ENCODE measurements at regions not wholly inside any gene's neighbourhood (a gene's known extent, or its start where the extent isn't known, plus 50 kb on each side); places are given as distances from the start of the nearest gene placed in this dataset.
"Not testable (repeated sequence)": the region's sequence is repeated elsewhere in the genome, so short reads cannot be mapped to it uniquely, and the experiment has no call there.

DNA sequence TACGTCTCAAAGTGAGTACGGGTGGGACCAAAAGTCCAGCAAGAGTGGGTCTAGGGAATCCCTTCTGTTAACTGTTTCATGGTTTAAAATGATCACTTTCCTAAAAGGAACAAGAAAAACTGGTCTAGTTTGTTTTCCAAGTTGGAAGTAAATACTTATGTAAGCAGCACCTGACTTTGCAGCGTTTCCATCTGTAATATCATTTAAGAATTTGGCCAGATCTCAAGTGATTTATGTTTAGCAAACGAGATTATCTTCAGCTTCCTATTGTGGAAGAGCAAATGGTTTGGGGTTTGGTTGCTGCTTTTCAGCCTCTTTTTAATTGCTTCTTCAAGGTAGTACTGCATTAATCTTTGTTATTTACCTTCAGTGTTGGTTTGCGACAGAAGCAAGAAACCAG, 50.4 kb downstream of the FHIP1A start:
- DNase-seq: no peak

DNA sequence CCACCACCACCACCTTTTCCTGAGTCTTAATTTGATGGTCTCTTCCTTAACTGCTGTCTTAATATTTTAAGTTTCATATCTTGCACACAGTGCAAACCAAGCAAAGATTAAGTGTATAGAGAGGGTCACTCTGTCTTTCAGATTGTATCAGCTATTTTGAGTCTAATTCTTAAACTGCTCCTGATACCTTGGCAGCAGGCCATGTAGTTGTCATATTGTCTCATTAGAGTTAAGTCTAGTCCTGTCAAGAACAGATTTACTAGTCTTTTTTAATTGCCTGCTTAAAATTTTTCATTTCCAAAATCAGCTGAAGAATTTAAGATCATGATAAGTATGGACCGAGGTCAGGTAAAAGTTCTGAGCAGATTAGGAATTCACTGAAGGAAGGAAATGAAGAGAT, 51.5 kb downstream of the FHIP1A start:
- no peak for DNase-seq

DNA sequence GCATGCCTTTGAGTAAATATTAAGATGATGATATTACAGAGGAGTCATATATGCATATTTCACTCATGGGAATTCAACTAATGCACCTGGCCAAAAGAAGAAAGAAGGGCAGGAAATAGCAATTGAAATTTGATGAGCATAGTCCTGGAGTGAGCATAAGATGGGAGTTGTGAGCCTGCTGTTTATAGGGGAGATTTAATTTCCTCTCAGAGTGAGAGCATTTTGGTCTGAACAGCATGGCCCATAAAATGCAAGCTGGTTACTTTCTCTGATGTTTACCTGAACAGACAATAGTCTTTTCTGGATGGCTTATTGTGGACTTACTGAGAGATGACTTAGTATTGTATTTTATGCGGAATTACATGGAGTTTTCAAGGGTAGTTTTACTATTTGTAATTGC, 53.6 kb downstream of the FHIP1A start:
- DNase-seq: no peak

DNA sequence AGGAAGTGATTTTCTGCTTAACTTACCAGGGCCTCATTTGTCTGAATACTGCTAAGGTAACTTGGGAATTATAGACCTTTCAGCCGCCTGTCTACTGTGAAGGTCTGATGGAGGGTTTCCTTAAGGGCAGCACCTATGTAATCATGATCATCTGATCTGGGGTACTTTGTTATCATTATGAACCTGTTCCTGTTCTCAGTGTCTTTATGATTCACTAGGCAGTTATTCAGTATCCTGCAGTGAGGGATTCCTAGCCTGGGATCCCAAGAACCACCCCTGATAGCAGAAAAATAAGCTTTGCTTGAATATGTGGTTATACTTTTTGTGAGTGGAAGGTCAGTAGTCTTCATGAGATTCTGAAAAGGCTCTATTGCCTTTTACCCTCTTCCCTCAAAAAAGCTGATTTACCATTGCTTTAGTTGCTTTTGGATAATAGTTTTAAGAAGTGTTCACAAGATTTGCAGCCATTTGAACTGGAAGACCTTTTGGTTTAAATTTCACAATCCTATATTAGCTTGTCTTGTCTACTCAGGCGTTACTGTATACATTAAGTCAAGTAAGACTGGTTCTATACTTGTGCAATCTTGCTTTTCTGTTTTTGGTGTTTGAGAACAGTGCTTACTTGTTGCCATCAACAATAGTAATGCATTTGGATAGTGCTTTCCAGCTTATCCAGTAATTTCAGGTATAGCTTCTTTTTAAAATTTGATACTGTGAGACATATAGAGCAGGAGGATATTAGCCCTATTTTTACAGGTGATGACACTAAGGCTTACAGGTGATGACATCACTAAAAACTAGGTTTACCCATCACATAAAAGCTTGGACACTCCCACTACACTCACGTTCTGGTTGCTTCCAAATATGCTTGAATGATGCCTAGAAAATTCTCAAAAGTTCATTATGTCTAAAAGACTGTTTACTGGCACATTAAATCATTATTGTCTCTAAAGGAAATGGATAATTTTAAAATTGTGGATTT, 60.0 kb downstream of the FHIP1A start:
- DNase-seq: no peak

DNA sequence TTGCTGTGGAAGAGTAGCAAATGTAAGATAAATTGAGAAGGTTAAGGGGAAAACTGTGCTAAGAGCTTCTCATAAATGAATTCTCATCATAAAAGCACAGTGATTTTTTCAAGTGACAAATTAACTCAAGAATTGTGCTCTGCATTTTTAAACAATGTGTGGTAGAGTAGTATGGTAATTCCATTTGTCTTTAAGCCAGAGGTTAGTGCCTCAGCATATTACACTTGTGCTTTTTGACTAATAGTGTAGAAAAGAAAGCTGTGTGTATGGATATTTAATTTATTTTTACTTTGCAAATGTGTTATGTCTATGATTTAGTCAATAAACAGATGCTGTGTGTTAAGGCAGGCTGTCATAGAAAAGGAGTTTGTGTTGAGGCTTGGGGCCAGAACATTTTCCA, 61.0 kb downstream of the FHIP1A start:
- DNase-seq: no peak

DNA sequence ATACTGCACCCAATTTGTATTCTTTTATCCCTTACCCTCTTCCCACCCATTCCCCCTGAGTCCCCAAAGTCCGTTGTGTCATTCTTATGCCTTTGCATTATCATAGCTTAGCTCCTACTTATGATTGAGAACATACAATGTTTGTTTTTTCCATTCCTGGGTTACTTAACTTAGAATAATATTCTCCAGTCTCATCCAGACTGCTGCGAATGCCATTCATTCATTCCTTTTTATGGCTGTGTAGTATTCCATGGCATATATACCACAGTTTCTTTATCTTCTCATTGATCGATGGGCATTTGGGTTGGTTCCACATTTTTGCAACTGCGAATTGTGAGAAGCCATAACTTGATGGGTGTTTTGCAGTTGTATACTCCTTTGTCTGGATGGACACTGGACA, 62.8 kb downstream of the FHIP1A start:
- DNase-seq: no peak

DNA sequence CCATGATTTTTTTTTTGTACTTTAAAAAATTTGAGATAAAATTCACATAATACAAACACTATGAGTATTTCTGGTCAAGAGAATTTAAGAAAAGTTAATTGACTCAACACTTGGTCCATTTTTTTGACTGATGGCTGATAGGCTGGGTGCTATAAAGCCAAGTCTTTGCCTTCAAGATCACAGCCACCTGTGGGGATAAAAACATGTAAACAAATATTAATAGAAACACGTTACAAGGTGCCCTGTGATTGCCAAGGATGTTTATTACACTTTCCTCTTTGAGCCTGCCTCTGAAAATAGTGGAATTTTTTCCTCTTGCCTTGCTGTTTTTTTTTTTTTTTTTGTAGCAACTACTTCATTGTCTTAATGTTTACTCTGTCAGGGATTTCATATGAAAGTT, 63.3 kb downstream of the FHIP1A start:
- DNase-seq: no peak

DNA sequence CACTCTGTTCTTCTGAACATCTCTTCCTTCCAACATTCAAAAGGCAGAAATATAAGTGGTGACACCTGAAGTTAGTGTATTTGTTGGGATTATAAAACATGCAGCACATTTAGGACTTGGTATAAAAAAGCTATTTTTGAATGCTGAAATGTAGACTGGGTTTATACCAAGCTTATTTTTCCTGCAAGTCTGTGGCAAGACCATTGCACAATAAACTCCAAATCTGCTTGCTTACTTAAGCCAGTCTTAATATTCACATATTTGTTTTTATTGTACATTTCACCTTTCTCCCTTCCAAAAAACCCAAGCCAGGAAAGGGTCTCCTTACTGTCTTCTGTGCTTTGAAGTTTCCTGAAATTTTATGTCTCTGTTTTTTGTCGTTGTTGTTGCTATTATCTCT, 63.7 kb downstream of the FHIP1A start:
- no peak for DNase-seq

DNA sequence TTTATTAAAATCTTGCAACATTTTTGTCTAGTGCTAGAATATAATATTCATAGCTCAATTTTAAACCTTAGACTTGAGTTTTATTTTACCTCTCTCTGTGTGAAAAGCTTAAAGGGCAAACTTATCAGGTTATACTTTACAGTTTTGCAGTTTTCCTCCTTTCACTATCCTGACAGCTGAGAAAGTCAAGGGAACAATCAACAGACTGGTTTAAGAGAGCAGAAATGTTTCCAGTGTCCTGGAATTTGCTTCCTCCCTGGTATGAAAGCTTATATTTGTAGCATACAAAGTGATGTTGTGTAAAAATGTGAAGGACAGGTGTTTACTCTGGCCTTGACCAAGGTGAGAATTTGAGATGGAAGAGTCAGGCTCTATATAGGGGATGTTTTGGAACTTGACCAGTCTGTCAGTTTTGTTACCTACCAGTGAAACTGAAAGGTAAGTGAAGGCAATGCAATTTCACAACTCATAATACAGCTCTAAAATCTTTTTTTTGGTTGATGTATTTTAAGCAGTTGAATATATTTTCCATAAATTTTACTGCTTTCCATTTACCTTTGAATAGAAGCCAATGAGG, 64.6 kb downstream of the FHIP1A start:
- DNase-seq: no peak

DNA sequence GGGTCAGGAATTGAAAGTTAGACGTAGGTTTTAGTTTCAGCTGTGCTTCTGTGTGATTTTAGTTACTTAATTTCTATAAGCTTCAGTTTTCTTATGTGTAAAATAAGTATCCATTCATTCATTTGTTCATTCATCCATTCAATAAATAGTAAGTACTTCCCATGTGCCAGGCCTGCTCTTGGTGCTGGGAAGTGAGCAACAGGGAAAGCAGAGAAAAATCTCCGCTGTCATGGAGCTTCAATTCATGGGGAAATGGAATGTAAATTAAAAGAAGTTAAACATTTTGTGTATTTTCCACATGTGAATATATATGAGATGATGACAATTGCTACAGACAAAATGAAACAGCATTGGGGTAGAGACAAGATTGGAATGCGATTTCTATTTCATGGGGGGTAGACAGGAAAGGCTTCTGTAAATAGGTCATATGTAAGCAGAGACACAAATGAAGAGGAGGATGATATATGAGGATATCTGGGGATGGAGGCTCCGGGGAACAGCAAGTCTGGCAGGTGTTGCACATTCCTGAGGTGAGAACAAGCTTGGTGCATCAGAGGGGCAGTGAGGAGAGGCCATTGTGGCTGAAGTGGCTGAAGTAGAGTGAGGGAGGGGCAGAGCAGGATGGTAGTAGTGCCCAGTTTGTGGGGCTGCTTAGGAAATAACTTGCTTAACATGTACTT, 66.2 kb downstream of the FHIP1A start:
- no peak for DNase-seq

DNA sequence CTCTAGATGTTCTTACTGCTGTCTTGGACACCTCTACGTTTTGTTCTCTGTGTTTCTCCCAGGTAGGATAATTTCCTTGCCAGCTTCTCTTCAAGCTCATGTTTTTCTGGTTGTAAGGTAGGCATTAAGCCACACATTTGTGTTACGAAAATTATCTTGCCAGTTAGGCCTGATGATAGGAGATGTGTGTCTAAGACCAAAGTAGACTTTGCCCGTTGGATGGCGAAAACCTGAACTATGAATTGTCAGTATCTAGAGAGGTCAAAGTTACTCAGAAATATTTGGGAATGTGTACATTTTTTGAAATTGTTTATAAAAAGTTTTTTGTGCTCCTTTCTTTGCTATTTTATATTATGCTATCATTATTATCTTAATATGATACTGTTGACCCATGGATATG, 72.8 kb downstream of the FHIP1A start:
- DNase-seq: no peak

DNA sequence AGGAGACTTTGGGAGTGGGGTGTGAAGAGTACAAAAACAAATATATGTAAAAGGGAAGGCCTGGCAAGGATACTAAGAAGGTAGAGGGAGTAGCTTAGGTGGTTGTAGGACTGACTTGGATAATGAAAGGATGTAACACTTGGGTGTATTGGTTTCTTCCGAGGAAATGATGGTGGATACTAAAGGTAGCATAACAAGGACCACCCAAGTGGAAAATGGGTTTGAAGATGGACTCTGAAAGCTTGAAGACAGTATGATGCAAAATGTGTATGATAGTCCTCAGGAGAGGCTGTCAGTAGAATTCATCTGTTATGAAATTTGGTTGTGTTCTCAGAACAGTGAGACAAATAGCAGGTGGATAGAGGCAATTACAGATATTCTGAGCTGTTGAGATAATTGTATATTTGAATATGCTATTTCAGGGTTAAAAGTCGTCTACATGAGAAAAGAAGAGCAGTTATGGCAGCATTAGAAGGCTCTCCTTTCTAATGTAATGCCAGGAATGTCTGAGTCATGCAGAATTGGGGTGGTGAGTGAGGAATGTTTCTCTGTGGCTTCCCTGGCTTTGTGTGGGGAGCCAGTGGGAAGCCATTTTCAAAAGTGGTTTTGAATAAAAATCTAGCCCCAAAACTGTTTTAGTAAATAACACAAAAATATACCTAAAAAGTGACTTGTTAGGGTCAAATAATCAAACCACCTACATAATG, 75.6 kb downstream of the FHIP1A start:
- no peak for DNase-seq

DNA sequence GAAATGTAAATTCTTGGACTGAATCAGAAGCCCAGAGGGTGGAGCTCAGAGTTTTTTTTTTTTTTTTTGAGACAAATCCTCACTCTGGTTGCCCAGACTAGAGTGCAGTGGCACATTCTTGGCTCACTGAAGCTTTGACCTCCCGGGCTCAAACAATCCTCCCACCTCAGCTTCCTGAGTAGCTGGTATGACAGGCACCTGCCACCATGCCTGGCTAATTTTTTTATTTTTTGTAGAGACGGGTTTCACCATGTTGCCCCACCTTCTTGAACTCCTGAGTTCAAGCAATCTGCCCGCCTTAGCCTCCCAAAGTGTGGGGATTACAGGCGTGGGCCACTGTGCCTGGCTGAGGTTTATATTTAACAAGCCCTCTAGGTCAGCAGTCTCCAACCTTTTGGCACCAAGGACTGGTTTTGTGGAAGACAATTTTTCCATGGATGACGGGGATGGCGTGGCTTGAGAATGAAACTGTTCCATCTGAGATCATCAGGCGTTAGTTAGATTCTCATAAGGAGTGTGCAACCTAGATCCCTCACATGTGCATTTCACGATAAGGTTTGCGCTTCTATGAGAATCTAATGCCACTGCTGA, 76.7 kb downstream of the FHIP1A start:
- no peak for DNase-seq

DNA sequence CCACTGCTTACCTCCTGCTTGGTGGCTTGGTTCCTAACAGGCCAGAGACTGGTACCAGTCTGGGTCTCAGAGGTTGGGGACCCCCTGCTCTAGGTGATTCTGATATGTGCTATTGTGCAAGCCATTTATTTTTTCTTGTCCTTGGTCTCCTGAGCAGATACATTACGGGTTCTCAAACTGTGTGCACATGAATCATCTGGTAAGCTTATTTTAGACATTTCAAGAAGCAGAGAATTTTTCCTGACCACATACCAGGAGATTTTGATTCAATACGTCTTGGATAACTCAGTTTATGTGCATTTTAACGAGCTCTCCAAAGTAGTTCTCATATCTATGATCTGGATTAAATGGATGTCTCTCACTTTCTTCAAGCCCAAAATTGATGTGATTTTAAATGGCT, 77.2 kb downstream of the FHIP1A start:
- no peak for DNase-seq

DNA sequence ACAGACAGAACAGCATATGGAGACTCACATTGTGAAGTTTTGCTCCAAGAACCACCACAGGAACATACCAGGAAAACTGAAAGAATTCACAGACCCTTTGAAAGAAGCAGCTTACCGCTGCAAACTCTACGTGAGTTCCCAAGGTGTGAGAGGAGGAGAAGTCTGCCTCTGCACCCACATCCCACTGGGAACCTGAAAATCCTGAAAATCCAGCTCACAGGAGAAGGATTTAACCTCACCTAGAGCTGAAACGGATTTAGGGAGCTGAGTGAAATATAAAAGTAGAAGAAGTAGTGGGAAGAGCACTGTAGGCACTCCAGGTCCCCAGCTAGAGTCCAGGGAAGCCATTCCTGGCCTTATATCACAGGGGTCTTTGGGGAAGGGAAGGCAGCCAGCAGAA, 80.0 kb downstream of the FHIP1A start:
- DNase-seq: no peak

DNA sequence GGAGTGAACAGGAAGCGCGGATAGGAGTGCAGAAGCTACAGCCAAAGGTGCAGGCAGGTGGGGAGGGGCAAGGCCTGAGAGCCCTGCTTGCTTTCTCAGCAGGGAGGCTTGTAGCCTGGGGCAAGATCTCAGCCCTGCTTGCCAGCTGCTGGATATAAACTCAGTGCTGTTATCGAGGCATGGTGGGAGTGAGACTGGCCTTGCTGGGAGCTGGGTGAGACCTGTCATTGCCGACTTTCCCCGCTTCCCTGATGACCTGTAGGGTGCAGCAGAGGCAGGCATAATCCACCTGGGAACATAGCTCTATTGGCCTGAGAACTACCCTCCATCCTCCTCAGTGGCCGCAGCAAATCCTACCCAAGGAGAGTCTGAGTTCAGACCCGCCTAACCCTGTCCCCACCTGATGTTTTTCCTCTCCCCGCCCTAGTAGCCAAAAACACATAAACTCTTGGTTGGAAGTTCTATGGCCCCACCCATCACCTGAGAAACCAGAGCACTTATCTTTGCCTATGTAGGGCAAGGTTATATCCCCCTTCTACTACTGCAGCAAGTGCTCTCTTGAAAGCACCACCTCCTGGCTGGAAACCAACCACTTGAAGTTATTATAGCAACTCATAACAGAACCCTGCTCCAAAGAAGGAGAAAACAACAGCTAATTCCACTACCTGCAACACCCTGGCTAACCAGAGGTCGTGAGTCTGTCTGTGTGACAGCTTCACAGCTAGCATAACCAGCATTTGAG, 80.7 kb downstream of the FHIP1A start:
- no peak for DNase-seq

DNA sequence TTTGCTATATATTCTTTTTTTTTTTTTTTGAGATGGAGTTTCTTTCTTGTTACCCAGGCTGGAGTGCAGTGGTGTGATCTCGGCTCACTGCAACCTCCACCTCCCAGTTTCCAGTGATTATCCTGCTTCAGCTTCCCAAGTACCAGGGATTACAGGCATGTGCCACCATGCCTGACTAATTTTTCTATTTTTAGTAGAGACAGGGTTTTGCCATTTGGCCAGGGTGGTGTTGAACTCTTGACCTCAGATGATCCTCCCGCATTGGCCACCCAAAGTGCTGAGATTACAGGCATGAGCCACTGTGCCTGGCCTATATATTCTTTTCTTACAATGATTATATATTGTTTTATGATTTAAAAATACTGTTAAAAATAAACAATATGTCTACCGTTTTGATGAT, 86.6 kb downstream of the FHIP1A start:
- DNase-seq: not testable (repeated sequence)

DNA sequence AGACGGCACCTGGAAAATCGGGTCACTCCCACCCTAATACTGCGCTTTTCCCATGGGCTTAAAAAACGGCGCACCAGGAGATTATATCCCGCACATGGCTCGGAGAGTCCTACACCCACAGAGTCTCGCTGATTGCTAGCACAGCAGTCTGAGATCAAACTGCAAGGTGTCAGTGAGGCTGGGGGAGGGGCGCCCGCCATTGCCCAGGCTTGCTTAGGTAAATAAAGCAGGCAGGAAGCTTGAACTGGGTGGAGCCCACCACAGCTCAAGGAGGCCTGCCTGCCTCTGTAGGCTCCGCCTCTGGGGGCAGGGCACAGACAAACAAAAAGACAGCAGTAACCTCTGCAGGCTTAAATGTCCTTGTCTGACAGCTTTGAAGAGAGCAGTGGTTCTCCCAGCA, 102.6 kb downstream of the FHIP1A start:
- not testable (repeated sequence) for DNase-seq

DNA sequence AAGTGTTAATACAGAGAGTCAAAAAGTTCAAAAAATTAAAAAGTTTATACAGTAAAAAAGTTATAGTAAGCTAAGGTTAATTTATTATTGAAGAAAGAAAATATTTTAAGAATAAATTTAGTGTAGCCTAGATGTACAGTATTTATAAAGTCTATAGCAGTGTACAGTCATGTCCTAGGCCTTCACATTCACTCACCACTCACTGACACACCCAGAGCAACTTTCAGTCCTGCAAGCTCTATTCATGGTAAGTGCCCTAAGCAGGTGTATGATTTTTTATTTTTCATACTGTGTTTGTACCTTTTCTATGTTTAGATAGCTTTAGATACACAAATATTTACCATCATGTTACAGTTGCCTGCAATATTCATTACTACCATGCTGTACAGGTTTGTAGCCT, 108.9 kb downstream of the FHIP1A start:
- DNase-seq: no peak

DNA sequence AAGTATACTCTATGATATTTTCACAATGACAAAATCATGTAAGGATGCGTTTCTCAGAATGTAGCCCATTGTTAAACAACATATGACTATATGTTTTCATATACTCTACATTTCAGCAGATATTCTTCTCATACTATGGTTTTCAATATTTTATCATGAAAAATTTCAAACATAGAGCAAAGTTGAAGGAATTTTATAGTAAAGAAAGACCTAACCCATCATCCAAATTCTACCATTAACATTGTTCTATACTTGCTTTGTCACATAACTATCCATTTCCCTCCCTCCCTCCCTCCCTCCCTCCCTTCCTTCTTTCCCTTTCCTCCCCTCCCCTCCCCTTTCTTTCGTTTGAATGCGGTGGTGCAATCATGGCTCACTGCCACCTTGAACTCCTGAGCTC, 109.4 kb downstream of the FHIP1A start:
- no peak for DNase-seq

DNA sequence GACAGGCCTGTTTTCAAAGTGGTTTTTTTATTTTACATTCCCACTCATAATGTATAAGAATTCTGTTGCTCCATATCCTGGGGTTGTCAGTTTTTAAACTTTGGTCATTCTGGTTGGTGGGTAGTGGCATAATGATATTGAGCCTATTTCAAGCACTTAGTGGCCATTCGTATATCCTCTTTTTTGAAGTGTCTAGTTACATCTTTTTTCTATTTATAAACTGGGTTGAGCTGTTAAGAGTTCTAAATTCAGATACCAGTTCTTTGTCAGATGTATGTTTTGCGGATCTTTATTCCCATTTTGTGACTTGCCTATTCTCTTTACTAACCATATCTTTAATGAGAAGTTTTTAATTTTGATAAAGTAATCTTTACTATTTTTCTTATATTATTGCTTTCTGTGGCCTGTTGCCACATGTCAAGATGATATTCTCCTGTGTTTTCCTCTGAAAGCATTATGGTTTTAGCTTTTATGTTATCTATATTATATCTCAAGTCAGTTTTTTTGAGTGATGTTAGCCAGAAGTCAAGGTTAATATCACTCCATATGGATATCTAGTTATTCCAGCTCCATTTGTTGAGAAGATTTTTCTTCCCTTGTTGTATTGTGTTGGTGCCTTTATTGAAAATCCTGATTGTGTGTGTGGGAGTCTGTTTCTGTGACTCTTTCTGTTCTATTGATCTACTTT, 110.9 kb downstream of the FHIP1A start:
- DNase-seq: no peak
